ENCODE measurements at regions not wholly inside any gene's neighbourhood (a gene's known extent, or its start where the extent isn't known, plus 50 kb on each side); places are given as distances from the start of the nearest gene placed in this dataset.

GRCh38 chr2:153115141-153115540 is 363.4 kb downstream of the RPRM start:
- no peak for TF ChIP-seq CTCF (IDR thresholded peaks at IDR 0.05; ENCODE audit: low read depth, low read length)
- H3K9me3 ChIP-seq (ENCODE audit: control insufficient read depth, insufficient read depth, low read length): no peaks in the 10 kb centered on the region
- no peak overlapping the region for H3K27ac ChIP-seq (ENCODE audit: low read depth, low read length)
- ChIA-PET POLR2A (no interaction called here), CTCF (no interaction called here)
- H3K27me3 ChIP-seq (ENCODE audit: control insufficient read depth, insufficient read depth, low read length): no peaks in the 10 kb centered on the region
- no peak for DNase-seq (ENCODE audit: low read depth, low spot score)
- H3K4me3 ChIP-seq (ENCODE audit: low read depth, low read length): no peak overlapping the region

GRCh38 chr2:153110486-153110885 is 368.1 kb downstream of the RPRM start:
- CTCF ChIA-PET: no interaction called here
- DNase-seq (ENCODE audit: low read depth, low spot score): no peak
- POLR2A ChIA-PET: no interaction called here
- no peaks in the 10 kb centered on the region for H3K9me3 ChIP-seq (ENCODE audit: control insufficient read depth, insufficient read depth, low read length)
- H3K27me3 ChIP-seq (ENCODE audit: control insufficient read depth, insufficient read depth, low read length): no peaks in the 10 kb centered on the region
- no peak overlapping the region for H3K27ac ChIP-seq (ENCODE audit: low read depth, low read length)
- no peak for TF ChIP-seq CTCF (IDR thresholded peaks at IDR 0.05; ENCODE audit: low read depth, low read length)
- no peak overlapping the region for H3K4me3 ChIP-seq (ENCODE audit: low read depth, low read length)

- CTCF ChIA-PET: no interaction called here
- no peak for DNase-seq (ENCODE audit: low read depth, low spot score)
- Histone ChIP-seq H3K4me3 (ENCODE audit: low read depth, low read length) (no peak overlapping the region), H3K27ac (ENCODE audit: low read depth, low read length) (no peak overlapping the region), H3K27me3 (ENCODE audit: control insufficient read depth, insufficient read depth, low read length) (no peaks in the 10 kb centered on the region), H3K9me3 (ENCODE audit: control insufficient read depth, insufficient read depth, low read length) (no peaks in the 10 kb centered on the region)
- TF ChIP-seq CTCF (IDR thresholded peaks at IDR 0.05; ENCODE audit: low read depth, low read length): no peak
- POLR2A ChIA-PET: no interaction called here
Measured at GRCh38 chr2:153109793-153110192, 368.8 kb downstream of the RPRM start.

- no peak for TF ChIP-seq CTCF (IDR thresholded peaks at IDR 0.05; ENCODE audit: low read depth, low read length)
- Histone ChIP-seq H3K27ac (ENCODE audit: low read depth, low read length) (no peak overlapping the region), H3K4me3 (ENCODE audit: low read depth, low read length) (no peak overlapping the region), H3K9me3 (ENCODE audit: control insufficient read depth, insufficient read depth, low read length) (no peaks in the 10 kb centered on the region), H3K27me3 (ENCODE audit: control insufficient read depth, insufficient read depth, low read length) (no peaks in the 10 kb centered on the region)
- POLR2A ChIA-PET: no interaction called here
- CTCF ChIA-PET: no interaction called here
- DNase-seq (ENCODE audit: low read depth, low spot score): no peak
Measured at GRCh38 chr2:153106802-153107477, 371.6 kb downstream of the RPRM start.

- Histone ChIP-seq H3K4me3 (ENCODE audit: low read depth, low read length) (no peak overlapping the region), H3K27me3 (ENCODE audit: control insufficient read depth, insufficient read depth, low read length) (no peaks in the 10 kb centered on the region), H3K9me3 (ENCODE audit: control insufficient read depth, insufficient read depth, low read length) (no peaks in the 10 kb centered on the region), H3K27ac (ENCODE audit: low read depth, low read length) (no peak overlapping the region)
- POLR2A ChIA-PET: no interaction called here
- DNase-seq (ENCODE audit: low read depth, low spot score): no peak
- TF ChIP-seq CTCF (IDR thresholded peaks at IDR 0.05; ENCODE audit: low read depth, low read length): no peak
- CTCF ChIA-PET: no interaction called here
Measured at GRCh38 chr2:153105829-153106578, 372.6 kb downstream of the RPRM start.

Measured in AG04450 (cell line).